LNCAP (cell line): ENCODE measurements at regions not wholly inside any gene's neighbourhood (a gene's known extent, or its start where the extent isn't known, plus 50 kb on each side); places are given as distances from the start of the nearest gene placed in this dataset.

Source experiments
- CTCF ChIP-seq: fragments of 450-650 bp; IDR thresholded peaks from 2 replicates; pipeline ENCODE4 v1.5.1; 2017; ENCODE audit warnings: mild to moderate bottlenecking

GRCh38 chr2:176473851-176474250 lies 204.6 kb downstream of the MTX2 start:
- TF ChIP-seq CTCF, result no peak

- no peak for TF ChIP-seq CTCF
Measured at GRCh38 chr2:176477336-176477735, 208.1 kb downstream of the MTX2 start.

- no peak for TF ChIP-seq CTCF
Measured at GRCh38 chr2:176479961-176480360, 210.7 kb downstream of the MTX2 start.

- no peak for TF ChIP-seq CTCF
Measured at GRCh38 chr2:176482107-176482506, 212.9 kb downstream of the MTX2 start.

- no peak for TF ChIP-seq CTCF
Measured at GRCh38 chr2:176483476-176483875, 214.2 kb downstream of the MTX2 start.

- no peak for TF ChIP-seq CTCF
Measured at GRCh38 chr2:176483901-176484568, 214.8 kb downstream of the MTX2 start.

- TF ChIP-seq CTCF, result no peak
Measured at GRCh38 chr2:176484838-176485237, 215.6 kb downstream of the MTX2 start.

GRCh38 chr2:176488431-176488830 lies 219.2 kb downstream of the MTX2 start:
- no peak for TF ChIP-seq CTCF
